IMR-90 (cell line): ENCODE measurements at regions not wholly inside any gene's neighbourhood (a gene's known extent, or its start where the extent isn't known, plus 50 kb on each side); places are given as distances from the start of the nearest gene placed in this dataset.

ENCODE experiments used
- ATAC-seq: fragments of 200-7000 bp; cut with Tn5 transposase; 2 replicates; pipeline ENCODE4 v1.9.1; 2020; ENCODE audit warnings: low read depth, mild to moderate bottlenecking, moderate library complexity
- BruUV-seq: library from RNA; stranded (reverse); fragments of 400-500 nt; replicated peaks from 2 replicates; lab custom pipeline; 2021; lab: Mats Ljungman, UMichigan
- CTCF ChIA-PET: fragments of 300-600 bp; formaldehyde crosslinking; extraction: SDS; loops from one replicate; lab custom pipeline; 2021; ENCODE audit warnings: antibody characterized with exemption; lab: Yijun Ruan, JAX
- POLR2A ChIA-PET: fragments of 300-600 bp; sonication (Branson Sonifier 250); formaldehyde crosslinking; loops from one replicate; lab custom pipeline; 2022; ENCODE audit warnings: antibody characterized with exemption; ENCODE audit not compliant: unreplicated experiment; lab: Charles Lee
- DNase-seq: peaks from one replicate; pipeline ENCODE4 v3.0.0; 2013
- H2AFZ ChIP-seq: replicated peaks from 2 replicates; pipeline ENCODE3; 2013; ENCODE audit warnings: low read length, mild to moderate bottlenecking; ENCODE audit not compliant: poor library complexity
- H2AK5ac ChIP-seq: 2 replicates; pipeline ENCODE4 v1.6.1; 2013; ENCODE audit warnings: low read depth, low read length, inconsistent platforms
- H2AK9ac ChIP-seq: replicated peaks from 2 replicates; pipeline ENCODE3; 2013; ENCODE audit warnings: mild to moderate bottlenecking, low read depth, low read length, moderate library complexity; ENCODE audit not compliant: poor library complexity
- H2BK120ac ChIP-seq: 2 replicates; pipeline ENCODE4 v1.6.1; 2013; ENCODE audit warnings: low read depth, low read length, inconsistent platforms
- H2BK15ac ChIP-seq: 3 replicates; pipeline ENCODE4 v1.6.1; 2013; ENCODE audit warnings: low read depth, low read length, inconsistent platforms
- H2BK20ac ChIP-seq: 2 replicates; pipeline ENCODE4 v1.6.1; 2013; ENCODE audit warnings: low read depth, mild to moderate bottlenecking, inconsistent platforms, low read length, moderate library complexity
- H2BK5ac ChIP-seq: 2 replicates; pipeline ENCODE4 v1.6.1; 2013; ENCODE audit warnings: mild to moderate bottlenecking, low read depth, low read length, inconsistent platforms; ENCODE audit not compliant: poor library complexity, severe bottlenecking
- H3K14ac ChIP-seq: replicated peaks from 2 replicates; pipeline ENCODE4 v1.6.1; 2013; ENCODE audit warnings: low read depth, low read length, inconsistent platforms
- H3K18ac ChIP-seq: 2 replicates; pipeline ENCODE4 v1.6.1; 2013; ENCODE audit warnings: low read depth, low read length, control low read depth
- H3K23ac ChIP-seq: 2 replicates; pipeline ENCODE4 v1.6.1; 2013; ENCODE audit warnings: low read depth, low read length, inconsistent platforms
- H3K27ac ChIP-seq: 2 replicates; pipeline ENCODE4 v1.5.1; 2013; ENCODE audit warnings: mild to moderate bottlenecking, control low read depth, low read length; ENCODE audit not compliant: insufficient read depth
- H3K27me3 ChIP-seq: 2 replicates; pipeline ENCODE4 v1.6.1; 2013; ENCODE audit warnings: low read length; ENCODE audit not compliant: control insufficient read depth, insufficient read depth
- H3K36me3 ChIP-seq: 2 replicates; pipeline ENCODE4 v1.6.1; 2013; ENCODE audit warnings: low read length, mixed read lengths; ENCODE audit not compliant: control insufficient read depth, insufficient read depth
- H3K4ac ChIP-seq: 2 replicates; pipeline ENCODE4 v1.6.1; 2013; ENCODE audit warnings: low read depth, low read length, inconsistent platforms
- H3K4me1 ChIP-seq: 2 replicates; pipeline ENCODE4 v1.6.1; 2013; ENCODE audit warnings: low read length, mixed read lengths; ENCODE audit not compliant: control insufficient read depth, insufficient read depth
- H3K4me2 ChIP-seq: 2 replicates; pipeline ENCODE4 v1.6.1; 2013; ENCODE audit warnings: low read depth, mild to moderate bottlenecking, control low read depth, low read length, moderate library complexity
- H3K4me3 ChIP-seq: 2 replicates; pipeline ENCODE4 v1.5.1; 2013; ENCODE audit warnings: low read depth, mild to moderate bottlenecking, control low read depth, low read length, moderate library complexity; ENCODE audit not compliant: insufficient read depth
- H3K56ac ChIP-seq: 2 replicates; pipeline ENCODE4 v1.6.1; 2013; ENCODE audit warnings: low read length, inconsistent platforms; ENCODE audit not compliant: insufficient read depth; ENCODE audit errors: extremely low read depth
- H3K79me1 ChIP-seq, 2 experiments: 2 replicates each; pipeline ENCODE4 v1.6.1; 2013; ENCODE audit warnings: low read length in 2 of 2, inconsistent platforms in 1 of 2, low read depth in 1 of 2
- H3K9ac ChIP-seq: 2 replicates; pipeline ENCODE4 v1.6.1; 2013; ENCODE audit warnings: low read depth, low read length, control low read depth
- H3K9me1 ChIP-seq: 2 replicates; pipeline ENCODE4 v1.6.1; 2013; ENCODE audit warnings: low read length, inconsistent platforms; ENCODE audit not compliant: insufficient read depth
- H3K9me3 ChIP-seq: 2 replicates; pipeline ENCODE4 v1.6.1; 2013; ENCODE audit warnings: low read length; ENCODE audit not compliant: control insufficient read depth, insufficient read depth
- H4K20me1 ChIP-seq: 2 replicates; pipeline ENCODE4 v1.6.1; 2013; ENCODE audit warnings: low read length, inconsistent platforms; ENCODE audit not compliant: insufficient read depth
- H4K5ac ChIP-seq: 2 replicates; pipeline ENCODE4 v1.6.1; 2013; ENCODE audit warnings: mild to moderate bottlenecking, low read depth, low read length, control low read depth
- H4K8ac ChIP-seq, 2 experiments: 2 replicates each; pipeline ENCODE4 v1.6.1; 2013; ENCODE audit warnings: low read depth in 2 of 2, low read length in 2 of 2, control low read depth in 1 of 2, inconsistent platforms in 1 of 2
- H4K91ac ChIP-seq: 2 replicates; pipeline ENCODE4 v1.6.1; 2013; ENCODE audit warnings: low read depth, low read length, inconsistent platforms; ENCODE audit not compliant: insufficient read depth
- BHLHE40 ChIP-seq: fragments of 150-350 bp; IDR thresholded peaks from 2 replicates; pipeline ENCODE4 v1.6.1; 2016; ENCODE audit warnings: mild to moderate bottlenecking, low read depth, low read length
- CEBPB ChIP-seq: IDR thresholded peaks from 2 replicates; pipeline ENCODE4 v1.6.1; 2012; ENCODE audit warnings: low read depth, low read length, improper control_type of control experiment
- CHD1 ChIP-seq: IDR thresholded peaks from 2 replicates; pipeline ENCODE4 v1.6.1; 2012; ENCODE audit warnings: low read depth, low read length, improper control_type of control experiment
- CTCF ChIP-seq: conservative IDR thresholded peaks from 2 replicates; pipeline ENCODE4 v1.5.1; 2012; ENCODE audit warnings: mild to moderate bottlenecking, low read depth, low read length, improper control_type of control experiment
- ELK1 ChIP-seq: fragments of 150-350 bp; IDR thresholded peaks from 2 replicates; pipeline ENCODE4 v1.6.1; 2016; ENCODE audit warnings: low read depth, mild to moderate bottlenecking, low read length, moderate library complexity, borderline replicate concordance
- FOS ChIP-seq: fragments of 150-350 bp; IDR thresholded peaks from 2 replicates; pipeline ENCODE4 v1.6.1; 2016; ENCODE audit warnings: low read depth, low read length
- MAFK ChIP-seq: IDR thresholded peaks from 2 replicates; pipeline ENCODE4 v1.6.1; 2012; ENCODE audit warnings: low read depth, low read length, improper control_type of control experiment
- MAZ ChIP-seq: IDR thresholded peaks from 2 replicates; pipeline ENCODE4 v1.6.1; 2012; ENCODE audit warnings: low read depth, mild to moderate bottlenecking, low read length, improper control_type of control experiment, moderate library complexity, borderline replicate concordance
- MXI1 ChIP-seq: IDR thresholded peaks from 2 replicates; pipeline ENCODE4 v1.6.1; 2012; ENCODE audit warnings: low read depth, mild to moderate bottlenecking, low read length, moderate library complexity, borderline replicate concordance
- NFE2L2 ChIP-seq: fragments of 150-350 bp; IDR thresholded peaks from 2 replicates; pipeline ENCODE4 v1.6.1; 2016; ENCODE audit warnings: low read depth, mild to moderate bottlenecking, low read length
- POLR2A ChIP-seq: IDR thresholded peaks from 2 replicates; pipeline ENCODE4 v1.6.1; 2012; ENCODE audit warnings: mild to moderate bottlenecking, low read depth, low read length
- RAD21 ChIP-seq: IDR thresholded peaks from 2 replicates; pipeline ENCODE4 v1.6.1; 2012; ENCODE audit warnings: low read length, improper control_type of control experiment
- RCOR1 ChIP-seq: IDR thresholded peaks from 2 replicates; pipeline ENCODE4 v1.6.1; 2012; ENCODE audit warnings: mild to moderate bottlenecking, low read length, improper control_type of control experiment; ENCODE audit not compliant: insufficient replicate concordance
- RFX5 ChIP-seq: IDR thresholded peaks from 2 replicates; pipeline ENCODE4 v1.8.0; 2012; ENCODE audit warnings: low read depth, mild to moderate bottlenecking, low read length, moderate library complexity
- SMC3 ChIP-seq: fragments of 150-350 bp; IDR thresholded peaks from 2 replicates; pipeline ENCODE4 v1.6.1; 2016; ENCODE audit warnings: low read depth, mild to moderate bottlenecking, antibody characterized with exemption, low read length, moderate library complexity
- USF2 ChIP-seq: fragments of 150-350 bp; IDR thresholded peaks from 2 replicates; pipeline ENCODE4 v1.6.1; 2017; ENCODE audit warnings: mild to moderate bottlenecking, antibody characterized with exemption, low read length, low read depth
- WGBS, 2 experiments: methylation state at CpG; one replicate each; pipeline versions ENCODE4 v1.1.5 to v1.1.7; 2013; ENCODE audit warnings: missing lambda C conversion rate in 2 of 2; ENCODE audit not compliant: insufficient read length in 1 of 2; ENCODE audit errors: extremely low coverage in 2 of 2; 5-methylcytosine and 5-hydroxymethylcytosine counted together
- dilution Hi-C: fragments of 300-500 bp; cut with HindIII; formaldehyde crosslinking; loops from one replicate; pipeline ENCODE4 v1.14.3; 2018; ENCODE audit warnings: low sequenced_read_pairs; ENCODE audit not compliant: unreplicated experiment
- in situ Hi-C: fragments of 300-500 bp; cut with MboI; formaldehyde crosslinking; loops from 3 replicates; pipeline ENCODE4 v1.14.3; 2019; ENCODE audit warnings: low sequenced_read_pairs, inconsistent platforms, mixed read lengths
- intact Hi-C: fragments of 100-400 bp; cut with micrococcal nuclease; formaldehyde crosslinking; loops from 2 replicates; pipeline ENCODE4 v1.10.0; 2022

- no peak overlapping the region for H2BK15ac ChIP-seq
- no peaks in the 10 kb centered on the region; the same call in 1 of the 2 replicates for H3K27me3 ChIP-seq
- dilution Hi-C loops: no loop called here
- H3K27ac ChIP-seq: no peak overlapping the region
- no peak overlapping the region for H2BK120ac ChIP-seq
- no peak overlapping the region for H2BK20ac ChIP-seq
- ChIA-PET POLR2A (no interaction called here), CTCF (no interaction called here)
- no peak overlapping the region for H3K4ac ChIP-seq
- H3K36me3 ChIP-seq: no peaks in the 10 kb centered on the region
- no peak overlapping the region for H4K91ac ChIP-seq
- in situ Hi-C loops: no loop called here
- H3K9me1 ChIP-seq: no peaks in the 10 kb centered on the region
- no peak overlapping the region for H3K18ac ChIP-seq
- no peak overlapping the region for H3K4me2 ChIP-seq
- no peak overlapping the region for H2AK9ac ChIP-seq
- no peak overlapping the region for H2AK5ac ChIP-seq
- H3K9ac ChIP-seq: no peak overlapping the region
- H3K4me1 ChIP-seq: no peaks in the 10 kb centered on the region
- no peak overlapping the region for H2BK5ac ChIP-seq
- no peaks in the 10 kb centered on the region for H3K9me3 ChIP-seq
- H3K14ac ChIP-seq: no peak overlapping the region
- no peak overlapping the region for H4K5ac ChIP-seq
- no peak for DNase-seq
- TF ChIP-seq RFX5: no peak
- TF ChIP-seq NFE2L2: no peak
- no peak for TF ChIP-seq MAZ
- TF ChIP-seq CHD1: no peak
- no peak for TF ChIP-seq RAD21
- no peak for TF ChIP-seq ELK1
- TF ChIP-seq POLR2A: no peak
- no peak for TF ChIP-seq CTCF
- TF ChIP-seq SMC3: no peak
- no peak for TF ChIP-seq MXI1
- no peak for TF ChIP-seq RCOR1
- TF ChIP-seq MAFK: no peak
- TF ChIP-seq FOS: no peak
- no peak for TF ChIP-seq BHLHE40
- TF ChIP-seq USF2: no peak
- TF ChIP-seq CEBPB: no peak
- intact Hi-C loops: no loop called here
- ATAC-seq: no peak
- no peak overlapping the region for H2AFZ ChIP-seq
- H3K4me3 ChIP-seq: no peak overlapping the region
- BruUV-seq: no TSS peak
- no peak overlapping the region for H3K56ac ChIP-seq
- H3K23ac ChIP-seq: no peak overlapping the region
- no CpG with 5 or more reads among the region's 1 CpG for WGBS, 2 experiments
- H3K79me1 ChIP-seq: no peaks in the 10 kb centered on the region
- no peak overlapping the region for H4K8ac ChIP-seq
- H4K20me1 ChIP-seq: no peaks in the 10 kb centered on the region
Measured at GRCh38 chr13:108115738-108116137, 99.6 kb downstream of the LIG4 start.
